ENCODE measurements at regions not wholly inside any gene's neighbourhood (a gene's known extent, or its start where the extent isn't known, plus 50 kb on each side); places are given as distances from the start of the nearest gene placed in this dataset.

DNA sequence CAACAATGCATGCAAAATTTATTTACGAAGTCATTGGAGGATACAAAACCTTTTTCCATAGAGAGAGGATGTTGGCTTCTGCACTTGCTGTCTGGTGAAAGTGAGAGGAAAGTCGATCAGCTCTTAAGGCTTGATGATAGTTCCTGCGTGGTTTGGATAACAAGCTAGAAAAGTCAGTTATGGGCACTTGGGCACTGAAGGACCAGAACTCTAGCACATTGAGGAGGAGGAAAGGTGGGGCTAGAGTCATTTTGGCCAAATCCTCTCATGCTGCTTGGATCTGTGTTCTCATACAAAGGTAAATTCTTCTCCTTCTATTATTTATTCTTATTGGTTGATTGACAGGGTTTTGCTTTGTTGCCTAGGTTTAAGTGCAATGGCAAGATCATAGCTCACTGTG, 245.9 kb upstream of the ADAMTSL1 start:
- Histone ChIP-seq H3K4me3 (replicated peaks in 1 of 3; ENCODE audit: insufficient read depth in 1 of 3, low read depth in 1 of 3, low read length in 3 of 3) (no peak overlapping the region), H3K9me1 (replicated peaks; ENCODE audit: control insufficient read depth, extremely low read depth, insufficient read depth, low read length) (no peaks in the 10 kb centered on the region), H3K27ac (ENCODE audit: insufficient read depth, low read depth, low read length) (no peak overlapping the region), H3K79me2 (ENCODE audit: control insufficient read depth, insufficient read depth, low read length) (no peaks in the 10 kb centered on the region), H3K36me3 (ENCODE audit: control insufficient read depth in 2 of 2, extremely low read depth in 1 of 2, insufficient read depth in 2 of 2, low read length in 2 of 2) (no peaks in the 10 kb centered on the region), H2AFZ (ENCODE audit: low read depth, low read length) (no peak overlapping the region), H3K27me3 (ENCODE audit: control insufficient read depth in 2 of 2, insufficient read depth in 2 of 2, low read length in 2 of 2) (no peaks in the 10 kb centered on the region), H3K4me2 (ENCODE audit: insufficient read depth, low read length) (no peak overlapping the region), H3K4me1 (ENCODE audit: control insufficient read depth, extremely low read depth, insufficient read depth, low read length) (no peaks in the 10 kb centered on the region), H3K9me3 (replicated peaks; ENCODE audit: control insufficient read depth, insufficient read depth, low read length) (no peaks in the 10 kb centered on the region), H4K20me1 (replicated peaks; ENCODE audit: control insufficient read depth, extremely low read depth, insufficient read depth, low read length) (no peaks in the 10 kb centered on the region), H3K9ac (replicated peaks; ENCODE audit: extremely low read depth, insufficient read depth, low read length) (no peak overlapping the region)
- FAIRE-seq, result no peak
- POLR2A ChIA-PET, result no interaction called here
- no peak for DNase-seq (ENCODE audit: low read depth, low spot score)
- CTCF ChIA-PET, result interaction anchor here (0.6 to 1.6 kb wide), 6 partner anchors 9 to 168 kb away, joined by 3 to 7 read pairs (median 3); no protein-coding TSS in a partner anchor
- TF ChIP-seq, protein P1, sequence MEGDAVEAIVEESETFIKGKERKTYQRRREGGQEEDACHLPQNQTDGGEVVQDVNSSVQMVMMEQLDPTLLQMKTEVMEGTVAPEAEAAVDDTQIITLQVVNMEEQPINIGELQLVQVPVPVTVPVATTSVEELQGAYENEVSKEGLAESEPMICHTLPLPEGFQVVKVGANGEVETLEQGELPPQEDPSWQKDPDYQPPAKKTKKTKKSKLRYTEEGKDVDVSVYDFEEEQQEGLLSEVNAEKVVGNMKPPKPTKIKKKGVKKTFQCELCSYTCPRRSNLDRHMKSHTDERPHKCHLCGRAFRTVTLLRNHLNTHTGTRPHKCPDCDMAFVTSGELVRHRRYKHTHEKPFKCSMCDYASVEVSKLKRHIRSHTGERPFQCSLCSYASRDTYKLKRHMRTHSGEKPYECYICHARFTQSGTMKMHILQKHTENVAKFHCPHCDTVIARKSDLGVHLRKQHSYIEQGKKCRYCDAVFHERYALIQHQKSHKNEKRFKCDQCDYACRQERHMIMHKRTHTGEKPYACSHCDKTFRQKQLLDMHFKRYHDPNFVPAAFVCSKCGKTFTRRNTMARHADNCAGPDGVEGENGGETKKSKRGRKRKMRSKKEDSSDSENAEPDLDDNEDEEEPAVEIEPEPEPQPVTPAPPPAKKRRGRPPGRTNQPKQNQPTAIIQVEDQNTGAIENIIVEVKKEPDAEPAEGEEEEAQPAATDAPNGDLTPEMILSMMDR (IDR thresholded peaks at IDR 0.05; ENCODE audit: extremely low read depth in 1 of 2, insufficient read depth in 1 of 2, low read depth in 1 of 2, low read length in 2 of 2), result no peak
- TF ChIP-seq POLR2AphosphoS5 (IDR thresholded peaks at IDR 0.05; ENCODE audit: insufficient read depth, low read depth, low read length) (no peak), POLR2A (IDR thresholded peaks at IDR 0.05; ENCODE audit: low read depth, low read length) (no peak), FOS (IDR thresholded peaks at IDR 0.05; ENCODE audit: borderline replicate concordance, insufficient read depth, low read length) (no peak), GATA2 (IDR thresholded peaks at IDR 0.05; ENCODE audit: insufficient read depth, insufficient read length, low read depth, low read length) (no peak), MYC (IDR thresholded peaks at IDR 0.05; ENCODE audit: low read depth, low read length) (no peak), EZH2 (IDR thresholded peaks at IDR 0.05; ENCODE audit: borderline replicate concordance, low read depth, low read length, severe bottlenecking) (no peak)
- TF ChIP-seq, protein P2, sequence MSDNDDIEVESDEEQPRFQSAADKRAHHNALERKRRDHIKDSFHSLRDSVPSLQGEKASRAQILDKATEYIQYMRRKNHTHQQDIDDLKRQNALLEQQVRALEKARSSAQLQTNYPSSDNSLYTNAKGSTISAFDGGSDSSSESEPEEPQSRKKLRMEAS (IDR thresholded peaks at IDR 0.05; ENCODE audit: insufficient read depth, insufficient read length), result no peak
- dilution Hi-C loops (cut with MboI; ENCODE audit: extremely low pct_ligation_motif_present, low sequenced_read_pairs), result no loop called here
- no TSS peak for BruUV-seq (replicated peaks)
- intact Hi-C loops (cut with micrococcal nuclease), result no loop called here
